ENCODE measurements at regions not wholly inside any gene's neighbourhood (a gene's known extent, or its start where the extent isn't known, plus 50 kb on each side); places are given as distances from the start of the nearest gene placed in this dataset.

DNA sequence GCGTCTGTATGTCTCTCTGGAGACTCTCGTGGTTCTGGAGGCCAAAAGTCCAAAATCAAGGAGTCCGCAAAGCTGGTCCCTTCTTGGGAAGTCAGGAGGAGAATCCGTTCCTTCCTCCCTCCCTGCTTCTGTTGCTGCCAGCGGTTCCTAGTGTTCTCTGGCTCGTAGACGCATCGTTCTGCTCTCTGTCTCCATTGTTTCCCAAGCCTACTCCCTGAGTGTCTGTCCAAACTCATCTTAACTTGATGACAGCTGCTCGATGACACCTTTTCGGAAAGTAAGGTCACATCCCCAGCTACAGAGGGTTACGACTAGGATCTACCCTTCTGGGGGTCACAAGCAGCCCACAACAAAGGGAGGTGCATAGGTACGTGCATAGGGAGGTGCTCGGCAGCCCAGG is 80.7 kb upstream of the FOXF1 start:
- DNase-seq, result no peak

DNA sequence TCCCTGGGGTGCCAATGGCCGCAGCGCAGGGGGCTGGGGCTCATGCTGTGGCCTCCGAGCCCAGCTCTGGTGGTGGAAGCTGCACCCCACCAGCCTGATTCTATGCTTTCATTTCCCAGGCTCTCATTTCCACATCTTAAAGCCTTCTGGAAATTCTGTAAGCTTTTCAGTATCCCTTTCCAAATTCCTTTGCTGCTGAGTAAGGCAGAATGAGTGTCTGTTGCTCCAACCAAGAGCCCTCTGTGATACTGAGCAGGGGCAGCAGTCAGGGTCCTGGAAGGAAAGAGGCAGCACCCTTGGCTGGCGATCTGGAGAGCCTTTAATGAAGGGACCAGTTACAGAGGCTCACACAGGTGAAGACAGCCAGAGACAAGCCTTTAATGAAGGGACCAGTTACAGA is 79.5 kb upstream of the FOXF1 start:
- no peak for DNase-seq

DNA sequence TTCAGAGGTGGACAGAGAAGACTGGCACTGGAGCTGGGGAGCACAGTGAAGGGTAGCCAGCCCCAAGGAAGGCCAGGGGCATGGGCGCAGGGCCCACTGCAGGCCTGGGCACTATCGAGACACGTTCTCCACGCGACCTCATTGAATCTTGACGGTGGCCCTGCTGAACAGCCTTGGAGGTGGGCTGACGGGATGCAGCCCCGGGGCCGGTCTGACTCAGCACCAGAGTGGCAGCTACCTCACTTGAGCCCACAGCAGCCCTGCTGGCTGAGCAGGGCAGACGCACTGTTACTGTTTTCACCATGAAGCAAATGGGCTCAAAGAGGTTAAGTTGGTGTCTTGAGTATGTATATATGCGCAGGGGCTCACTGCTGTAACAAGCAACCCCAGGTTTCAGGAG is 78.8 kb upstream of the FOXF1 start:
- no peak for DNase-seq

- DNase-seq, result no peak
These were observed 78.3 kb upstream of the FOXF1 start for GRCh38 chr16:86432048-86432447.

GRCh38 chr16:86432691-86433090 is 77.6 kb upstream of the FOXF1 start:
- no peak for DNase-seq

GRCh38 chr16:86436466-86437185 is 73.7 kb upstream of the FOXF1 start:
- no peak for DNase-seq

- DNase-seq, result no peak
These were observed 73.0 kb upstream of the FOXF1 start for GRCh38 chr16:86437348-86437747.

GRCh38 chr16:86442703-86443102 is 67.6 kb upstream of the FOXF1 start:
- no peak for DNase-seq

DNA sequence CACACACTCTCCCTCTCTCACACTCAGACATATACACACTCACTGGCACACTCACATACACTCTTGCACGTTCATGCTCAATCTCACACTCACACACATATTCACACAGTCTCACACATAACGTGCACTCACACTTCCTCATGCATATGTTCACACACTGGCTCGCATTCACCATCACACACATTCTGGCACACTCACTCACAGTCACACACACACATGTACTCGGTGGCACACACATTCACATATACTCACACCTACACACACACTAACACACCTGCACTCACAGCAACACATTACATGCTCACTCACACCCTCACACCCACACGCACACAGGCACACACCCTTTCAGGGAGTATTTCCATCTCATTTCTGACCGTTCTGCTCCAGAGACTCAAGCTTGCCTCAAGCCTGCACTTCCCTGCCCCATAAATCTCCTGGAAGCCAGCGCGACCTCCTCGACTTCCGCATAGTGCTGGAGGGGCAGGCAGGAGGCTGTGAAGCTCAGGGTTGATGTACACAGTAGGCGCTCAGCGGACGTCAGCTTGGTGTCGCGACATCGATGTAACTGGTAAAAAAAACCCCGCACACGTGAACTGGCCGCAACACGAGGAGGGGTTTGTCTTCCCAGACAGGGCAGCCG is 66.7 kb upstream of the FOXF1 start:
- DNase-seq, result no peak

DNA sequence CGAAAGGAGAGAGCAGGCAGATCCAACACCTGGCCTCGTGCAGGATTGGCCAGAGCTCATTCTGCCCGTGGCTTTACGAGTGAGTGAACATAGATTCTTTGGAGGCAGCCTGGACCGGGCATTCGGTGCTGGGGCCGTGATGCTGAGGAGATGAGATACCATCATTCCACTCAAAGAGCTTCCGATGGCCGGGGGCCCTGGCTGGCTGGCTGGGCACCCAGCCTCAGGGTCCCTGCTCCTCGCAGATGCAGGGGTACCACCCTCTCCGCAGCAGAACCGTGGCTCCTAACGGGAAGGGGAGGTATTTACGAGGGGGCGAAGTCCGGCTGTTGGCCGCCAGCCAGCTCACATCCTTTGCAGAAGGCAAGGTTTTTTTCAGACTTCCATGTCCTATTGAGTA is 66.1 kb upstream of the FOXF1 start:
- DNase-seq, result no peak

GRCh38 chr16:86444661-86445060 is 65.7 kb upstream of the FOXF1 start:
- DNase-seq, result no peak

DNA sequence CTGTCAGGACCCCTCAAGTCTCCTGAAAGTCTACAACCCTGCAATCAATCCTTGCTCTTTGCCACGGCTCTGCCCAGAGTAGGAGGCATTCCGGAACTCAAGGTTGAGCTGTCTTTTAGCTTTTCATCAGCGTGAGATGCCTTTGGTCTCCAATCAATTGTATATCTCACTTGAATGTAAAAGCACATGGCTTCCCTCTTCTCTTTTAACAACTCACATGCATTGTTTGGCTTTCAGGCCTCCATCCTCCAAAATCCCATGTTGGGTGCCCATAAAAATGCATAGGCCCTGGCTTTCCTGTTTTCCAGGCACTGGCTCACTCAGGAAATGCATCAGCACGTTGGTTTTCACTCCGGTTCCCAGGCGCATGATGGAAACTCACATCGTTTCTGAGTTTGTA is 64.0 kb upstream of the FOXF1 start:
- DNase-seq, result no peak

DNA sequence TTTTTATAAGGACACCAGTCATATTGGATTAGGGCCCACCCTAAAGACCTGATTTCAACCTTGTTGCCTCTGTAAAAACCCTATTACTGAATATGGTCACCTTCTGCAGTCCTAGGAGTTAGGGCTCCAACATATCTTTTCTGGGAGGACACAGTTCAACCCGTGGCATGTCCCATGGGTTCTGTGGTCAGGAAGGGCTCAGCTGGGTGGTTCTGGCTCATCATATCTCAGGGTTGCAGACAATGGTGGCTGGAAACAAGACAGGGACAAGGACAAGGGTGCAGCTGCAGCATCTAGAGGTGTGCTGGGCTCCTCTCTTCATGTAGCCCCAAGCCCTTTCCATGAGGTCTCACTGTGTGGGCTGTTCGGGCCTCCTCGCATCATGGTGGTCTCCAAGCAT is 63.1 kb upstream of the FOXF1 start:
- DNase-seq, result no peak

GRCh38 chr16:86448306-86448890 is 61.9 kb upstream of the FOXF1 start:
- no peak for DNase-seq

GRCh38 chr16:86449446-86450095 is 60.8 kb upstream of the FOXF1 start:
- DNase-seq, result no peak

GRCh38 chr16:86450691-86451090 is 59.6 kb upstream of the FOXF1 start:
- no peak for DNase-seq

GRCh38 chr16:86452451-86452850 is 57.9 kb upstream of the FOXF1 start:
- no peak for DNase-seq

DNA sequence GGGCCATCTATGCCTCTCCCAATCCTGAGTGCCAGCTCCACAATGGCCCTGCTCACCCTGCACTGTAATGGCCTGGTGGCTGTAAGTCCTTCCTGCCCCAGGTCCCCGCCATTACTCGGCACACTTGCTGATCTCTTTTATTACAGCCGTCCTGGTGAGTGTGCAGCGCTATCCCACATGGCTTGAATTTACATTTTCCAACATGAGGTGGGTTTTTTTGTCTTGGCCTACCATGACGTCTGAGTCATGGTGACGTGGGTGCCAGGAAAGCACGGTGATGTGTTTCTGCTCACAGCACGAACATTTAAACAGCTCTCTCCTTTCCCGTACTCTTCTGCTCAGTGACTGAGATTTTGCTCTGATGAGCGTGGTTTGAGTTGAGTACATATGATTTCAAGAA is 55.2 kb upstream of the FOXF1 start:
- DNase-seq, result no peak

GRCh38 chr16:86455640-86456039 is 54.7 kb upstream of the FOXF1 start:
- no peak for DNase-seq

- no peak for DNase-seq
These were observed 52.7 kb upstream of the FOXF1 start for GRCh38 chr16:86457501-86458148.

DNA sequence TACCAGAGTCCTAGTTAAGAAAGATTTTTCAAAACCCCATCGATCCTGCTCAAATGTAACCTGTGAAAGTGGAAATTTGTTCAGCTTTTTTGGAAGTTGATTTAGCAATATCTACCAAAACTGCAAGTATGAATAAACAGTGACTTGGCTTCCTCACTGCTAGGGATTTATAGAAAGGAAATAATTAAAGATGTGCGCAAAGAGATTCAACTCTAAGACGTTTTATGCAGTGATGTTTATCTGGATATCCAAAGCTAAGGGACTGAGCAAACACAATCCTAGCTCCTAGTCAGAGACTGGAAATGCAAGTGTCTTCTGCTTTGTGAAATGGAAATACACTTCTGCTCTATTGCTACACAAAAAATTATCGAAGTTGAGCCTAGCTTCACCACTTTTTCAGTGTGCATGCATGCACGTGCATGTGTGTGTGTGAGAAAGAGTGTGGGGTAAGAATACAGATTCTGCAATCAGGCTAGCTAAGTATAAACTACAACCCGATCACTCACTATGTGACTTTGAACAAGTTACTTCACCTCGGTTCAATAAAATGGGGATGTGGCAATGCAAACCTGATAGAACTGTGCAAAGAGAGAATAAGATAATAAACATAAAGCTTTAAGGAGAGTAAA is 52.1 kb upstream of the FOXF1 start:
- no peak for DNase-seq

DNA sequence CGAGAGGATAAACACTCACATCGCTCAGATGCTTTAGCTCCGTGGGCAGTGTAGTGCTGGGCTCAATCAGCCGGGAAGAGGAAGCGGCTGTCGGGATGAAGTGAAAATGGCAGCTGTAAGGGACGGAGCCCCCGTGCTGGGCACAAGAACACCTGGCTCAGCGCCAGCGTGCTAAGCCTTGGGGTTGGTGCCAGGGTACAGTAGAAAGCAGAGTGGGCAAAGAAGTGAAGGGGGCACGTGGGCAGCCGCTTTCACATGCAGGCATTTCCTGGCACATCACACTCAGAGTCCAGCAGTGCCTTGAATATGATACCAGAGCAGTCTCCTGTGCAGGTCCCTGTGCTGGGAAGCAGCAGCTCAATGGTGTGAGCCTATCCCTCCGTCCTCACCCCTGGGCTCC is 51.1 kb upstream of the FOXF1 start:
- no peak for DNase-seq
